ENCODE measurements at regions not wholly inside any gene's neighbourhood (a gene's known extent, or its start where the extent isn't known, plus 50 kb on each side); places are given as distances from the start of the nearest gene placed in this dataset.

DNA sequence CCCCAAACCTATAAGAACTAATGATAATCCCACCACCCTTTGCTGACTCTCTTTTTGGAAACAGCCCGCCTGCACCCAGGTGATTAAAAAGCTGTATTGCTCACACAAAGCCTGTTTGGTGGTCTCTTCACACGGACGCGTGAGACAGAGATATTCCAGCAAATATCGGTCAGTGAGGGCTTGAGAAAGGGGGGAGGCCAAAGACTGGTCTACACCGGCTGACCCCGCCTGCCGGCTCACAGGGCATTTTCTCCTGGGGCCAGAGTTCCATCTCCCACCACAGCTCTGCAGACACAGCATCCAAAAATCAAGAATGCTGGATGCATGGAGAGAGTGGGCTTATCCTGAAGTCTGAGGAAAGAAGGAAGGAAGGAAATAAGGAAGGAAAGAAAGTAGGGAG, 176.0 kb downstream of the SHOX start:
- no peak for TF ChIP-seq POLR2A (IDR thresholded peaks at IDR 0.05)
- no peak for TF ChIP-seq CTCF (IDR thresholded peaks at IDR 0.05)
